GM12878 (cell line): ENCODE measurements at regions not wholly inside any gene's neighbourhood (a gene's known extent, or its start where the extent isn't known, plus 50 kb on each side); places are given as distances from the start of the nearest gene placed in this dataset.

Experiments
- ATAC-seq: fragments of 200-7000 bp; cut with Tn5 transposase; 3 replicates; pipeline ENCODE4 v1.9.1; 2020; ENCODE audit warnings: mild to moderate bottlenecking, moderate library complexity
- BruUV-seq: library from RNA; stranded (reverse); fragments of 400-500 nt; replicated peaks from 2 replicates; lab custom pipeline; 2021; lab: Mats Ljungman, UMichigan
- CTCF ChIA-PET: fragments of 300-600 bp; sonication (Branson Sonifier 250); formaldehyde crosslinking; extraction: SDS; loops from one replicate; lab custom pipeline; 2021; ENCODE audit warnings: inconsistent platforms; lab: Yijun Ruan, JAX
- POLR2A ChIA-PET: fragments of 350-600 bp; formaldehyde crosslinking; extraction: SDS; loops from one replicate; lab custom pipeline; 2021; ENCODE audit warnings: inconsistent platforms; lab: Charles Lee
- RAD21 ChIA-PET: fragments of 300-600 bp; sonication (Branson Sonifier 250); formaldehyde crosslinking; loops from one replicate; lab custom pipeline; 2023; ENCODE audit warnings: antibody characterized with exemption; ENCODE audit not compliant: unreplicated experiment; lab: Charles Lee
- SMC1A ChIA-PET: fragments of 300-600 bp; sonication (Branson Sonifier 250); formaldehyde crosslinking; loops from one replicate; lab custom pipeline; 2023; ENCODE audit not compliant: unreplicated experiment, uncharacterized antibody; lab: Charles Lee
- DNase-seq: peaks from one replicate; pipeline ENCODE4 v3.0.0-alpha.2; 2011; ENCODE audit warnings: low read depth, low spot score
- FAIRE-seq: peaks from 3 replicates; lab custom pipeline; 2011; peaks lifted over from hg19 to GRCh38; lab: Jason Lieb, UNC
- H2AFZ ChIP-seq: 2 replicates; pipeline ENCODE4 v1.6.0; 2011; ENCODE audit warnings: low read depth, low read length, control low read depth; ENCODE audit not compliant: control insufficient read depth
- H3K27ac ChIP-seq: 2 replicates; pipeline ENCODE4 v1.5.1; 2011; ENCODE audit warnings: control low read depth; ENCODE audit not compliant: control insufficient read depth, insufficient read depth
- H3K27me3 ChIP-seq, 2 experiments: replicated peaks in 1 of 2; 2 replicates each; pipeline versions ENCODE4 v1.6.0 to v1.6.1; 2011; ENCODE audit warnings: low read length in 1 of 2; ENCODE audit not compliant: control insufficient read depth in 2 of 2, insufficient read depth in 2 of 2
- H3K36me3 ChIP-seq, 2 experiments: 2 replicates each; pipeline ENCODE4 v1.5.1; 2011; ENCODE audit warnings: low read length in 1 of 2; ENCODE audit not compliant: control insufficient read depth in 2 of 2, insufficient read depth in 2 of 2
- H3K4me1 ChIP-seq: 2 replicates; pipeline ENCODE4 v1.6.1; 2011; ENCODE audit warnings: mild to moderate bottlenecking, low read length, moderate library complexity, mixed read lengths; ENCODE audit not compliant: control insufficient read depth, insufficient read depth
- H3K4me2 ChIP-seq: 2 replicates; pipeline ENCODE4 v1.6.0; 2011; ENCODE audit warnings: control low read depth; ENCODE audit not compliant: control insufficient read depth, insufficient read depth
- H3K4me3 ChIP-seq: fragments of 200-600 bp; sonication (generic); 2 replicates; pipeline ENCODE4 v1.5.1; 2016
- H3K79me2 ChIP-seq: 2 replicates; pipeline ENCODE4 v1.6.0; 2011; ENCODE audit warnings: low read length; ENCODE audit not compliant: control insufficient read depth, insufficient read depth
- H3K9ac ChIP-seq: 2 replicates; pipeline ENCODE4 v1.8.0; 2011; ENCODE audit warnings: low read length, control low read depth, mixed read lengths; ENCODE audit not compliant: control insufficient read depth, insufficient read depth
- H3K9me3 ChIP-seq: replicated peaks from 3 replicates; pipeline ENCODE4 v1.5.1; 2011; ENCODE audit warnings: mild to moderate bottlenecking, low read length; ENCODE audit not compliant: control insufficient read depth, insufficient read depth
- H4K20me1 ChIP-seq: 2 replicates; pipeline ENCODE4 v1.6.0; 2011; ENCODE audit not compliant: control insufficient read depth, insufficient read depth
- NBN ChIP-seq: fragments of 450-650 bp; IDR thresholded peaks from 2 replicates; pipeline ENCODE4 v1.6.1; 2016
- NFXL1 ChIP-seq: fragments of 450-650 bp; IDR thresholded peaks from 2 replicates; pipeline ENCODE4 v1.6.1; 2017; ENCODE audit warnings: antibody characterized with exemption, mild to moderate bottlenecking, borderline replicate concordance
- SMC3 ChIP-seq: IDR thresholded peaks from 2 replicates; pipeline ENCODE4 v1.6.1; 2011; ENCODE audit warnings: low read length, improper control_type of control experiment, borderline replicate concordance
- SUPT20H ChIP-seq: IDR thresholded peaks from 2 replicates; pipeline ENCODE4 v1.6.1; 2011; ENCODE audit warnings: low read depth, mild to moderate bottlenecking, low read length, moderate library complexity, borderline replicate concordance; ENCODE audit not compliant: control insufficient read depth
- YBX1 ChIP-seq: fragments of 450-650 bp; IDR thresholded peaks from 2 replicates; pipeline ENCODE4 v1.6.1; 2016; ENCODE audit warnings: antibody characterized with exemption
- ZZZ3 ChIP-seq: IDR thresholded peaks from 2 replicates; pipeline ENCODE4 v1.6.1; 2011; ENCODE audit warnings: low read depth; ENCODE audit not compliant: control insufficient read depth, insufficient read length
- WGBS: methylation state at CpG from one replicate; pipeline ENCODE4 v1.1.6; 2016; ENCODE audit warnings: low lambda C conversion rate; ENCODE audit not compliant: insufficient replicate concordance, insufficient coverage; ENCODE audit errors: missing lambda C conversion rate; 5-methylcytosine and 5-hydroxymethylcytosine counted together
- in situ Hi-C: fragments of 300-500 bp; cut with MboI; formaldehyde crosslinking; loops from 9 replicates; pipeline ENCODE4 v1.14.3; 2018; ENCODE audit warnings: mixed read lengths
- intact Hi-C: fragments of 100-400 bp; cut with micrococcal nuclease; formaldehyde crosslinking; loops from one replicate; pipeline ENCODE4 v1.14.2; 2022; ENCODE audit not compliant: unreplicated experiment
- TF ChIP-seq, protein P1 (sequence below), 3 experiments: IDR thresholded peaks in 2 of 3; conservative IDR thresholded peaks in 1 of 3; 2 replicates each; pipeline ENCODE4 v1.5.1; 2011; ENCODE audit warnings: low read depth in 3 of 3, low read length in 3 of 3, mild to moderate bottlenecking in 3 of 3, control low read depth in 2 of 3, moderate library complexity in 2 of 3, inconsistent platforms in 1 of 3, mixed read lengths in 1 of 3; ENCODE audit not compliant: control insufficient read depth in 2 of 3, insufficient read depth in 1 of 3; ENCODE audit errors: extremely low read depth in 1 of 3

DNA sequence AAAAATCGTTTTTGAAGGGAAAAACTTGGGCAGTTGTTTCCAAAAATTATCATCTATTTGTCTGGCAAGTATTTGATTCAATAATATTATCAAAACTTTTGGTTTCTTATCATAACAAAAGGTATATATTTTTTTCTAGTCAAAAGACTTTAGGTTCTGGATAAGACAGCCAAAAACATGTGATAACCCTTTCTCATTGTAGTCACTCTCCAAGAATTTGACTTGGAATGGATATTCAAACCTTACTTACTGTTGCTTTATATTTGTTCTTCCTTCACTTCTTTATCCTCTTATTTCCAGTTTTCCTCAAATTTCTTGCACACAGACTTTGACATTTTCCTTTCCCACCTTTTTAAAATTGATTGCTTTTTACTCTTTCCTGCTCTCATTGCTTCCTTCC is 140.9 kb upstream of the FAM3C start:
- TF ChIP-seq YBX1 = no peak
- TF ChIP-seq NBN = no peak
- no peak for TF ChIP-seq SUPT20H
- no peak for TF ChIP-seq NFXL1
- TF ChIP-seq, protein P1, sequence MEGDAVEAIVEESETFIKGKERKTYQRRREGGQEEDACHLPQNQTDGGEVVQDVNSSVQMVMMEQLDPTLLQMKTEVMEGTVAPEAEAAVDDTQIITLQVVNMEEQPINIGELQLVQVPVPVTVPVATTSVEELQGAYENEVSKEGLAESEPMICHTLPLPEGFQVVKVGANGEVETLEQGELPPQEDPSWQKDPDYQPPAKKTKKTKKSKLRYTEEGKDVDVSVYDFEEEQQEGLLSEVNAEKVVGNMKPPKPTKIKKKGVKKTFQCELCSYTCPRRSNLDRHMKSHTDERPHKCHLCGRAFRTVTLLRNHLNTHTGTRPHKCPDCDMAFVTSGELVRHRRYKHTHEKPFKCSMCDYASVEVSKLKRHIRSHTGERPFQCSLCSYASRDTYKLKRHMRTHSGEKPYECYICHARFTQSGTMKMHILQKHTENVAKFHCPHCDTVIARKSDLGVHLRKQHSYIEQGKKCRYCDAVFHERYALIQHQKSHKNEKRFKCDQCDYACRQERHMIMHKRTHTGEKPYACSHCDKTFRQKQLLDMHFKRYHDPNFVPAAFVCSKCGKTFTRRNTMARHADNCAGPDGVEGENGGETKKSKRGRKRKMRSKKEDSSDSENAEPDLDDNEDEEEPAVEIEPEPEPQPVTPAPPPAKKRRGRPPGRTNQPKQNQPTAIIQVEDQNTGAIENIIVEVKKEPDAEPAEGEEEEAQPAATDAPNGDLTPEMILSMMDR (IDR thresholded peaks at IDR 0.05 in 2 of 3, conservative IDR thresholded peaks at IDR 0.05 in 1 of 3; ENCODE audit: control insufficient read depth in 2 of 3, extremely low read depth in 1 of 3, insufficient read depth in 1 of 3, low read depth in 3 of 3, low read length in 3 of 3) = no peak
- no peak for TF ChIP-seq ZZZ3
- no peak for TF ChIP-seq SMC3
- TF ChIP-seq, all 136 proteins: peak for 0
- in situ Hi-C loops (loop anchor here (25.0 kb wide), 1 partner anchor 575 kb away; the partner anchor contains the start of gene ING3), intact Hi-C loops (loop anchor here (10.0 kb wide), 3 partner anchors 232 to 682 kb away; partner anchors contain the start of genes ING3 and TSPAN12)
- ChIA-PET CTCF (no interaction called here), RAD21 (interaction anchor here (1.5 to 2.2 kb wide), 2 partner anchors 140 to 169 kb away, joined by 5 to 14 read pairs; no protein-coding TSS in a partner anchor), POLR2A (no interaction called here), SMC1A (interaction anchor here (0.6 to 2.7 kb wide), 6 partner anchors 8 to 170 kb away, joined by 3 to 17 read pairs (median 5); no protein-coding TSS in a partner anchor)
- Histone ChIP-seq H3K9ac (no peak overlapping the region), H4K20me1 (no peaks in the 10 kb centered on the region), H3K27me3 (no peaks in the 10 kb centered on the region), H3K36me3 (no peaks in the 10 kb centered on the region), H3K27ac (no peak overlapping the region), H3K9me3 (no peaks in the 10 kb centered on the region; the same call in 2 of the 3 replicates), H3K4me1 (no peaks in the 10 kb centered on the region), H2AFZ (no peak overlapping the region), H3K4me3 (no peak overlapping the region), H3K79me2 (no peaks in the 10 kb centered on the region), H3K4me2 (no peak overlapping the region)
- DNase-seq = no peak
- 0% methylated on average over 1 of the region's 1 CpG for whole genome bisulfite sequencing
- FAIRE-seq = no peak
- no peak for ATAC-seq
- no TSS peak for BruUV-seq
